GM18502 (cell line): ENCODE measurements at regions not wholly inside any gene's neighbourhood (a gene's known extent, or its start where the extent isn't known, plus 50 kb on each side); places are given as distances from the start of the nearest gene placed in this dataset.
"Not testable (repeated sequence)": the region's sequence is repeated elsewhere in the genome, so short reads cannot be mapped to it uniquely, and the experiment has no call there.

ENCODE experiments used
- ATAC-seq: cut with Tn5 transposase; IDR thresholded peaks from one replicate; pipeline ENCODE4 v1.9.1; 2021; ENCODE audit warnings: mild to moderate bottlenecking; ENCODE audit not compliant: unreplicated experiment, poor library complexity

DNA sequence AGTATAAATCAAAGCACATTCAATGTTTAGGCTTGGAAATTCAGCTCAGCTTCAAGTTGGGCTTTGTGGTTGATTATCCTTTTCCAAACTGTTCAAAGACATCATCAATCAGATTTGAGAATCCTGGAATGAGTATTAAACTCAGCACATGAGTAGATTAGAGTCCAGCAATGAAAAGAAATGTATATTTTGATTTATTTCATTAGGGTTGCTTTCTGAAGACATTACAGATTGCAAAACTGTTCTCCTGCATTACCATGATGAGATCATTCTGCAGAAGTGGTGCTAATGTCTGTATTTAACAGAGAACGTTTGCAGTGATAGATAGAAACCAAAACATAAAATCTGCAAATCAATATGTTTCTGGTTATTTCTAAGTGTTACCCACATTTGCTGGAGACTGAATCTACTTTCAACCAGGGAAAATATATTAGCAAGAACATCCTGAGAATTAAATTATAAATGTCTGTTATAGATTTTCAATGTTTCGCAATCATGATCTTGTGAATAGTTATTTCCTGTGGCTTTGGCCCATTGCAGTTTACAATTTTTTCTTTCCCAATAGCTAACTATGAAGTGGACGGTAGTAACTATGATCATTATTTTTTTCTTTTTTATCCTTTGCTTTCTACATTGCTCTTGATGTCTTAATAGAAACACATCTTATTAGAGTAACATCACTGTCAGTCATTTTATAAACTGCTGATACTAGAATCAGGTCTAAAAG lies 1125.7 kb upstream of the GOT2 start:
- ATAC-seq, result no peak

DNA sequence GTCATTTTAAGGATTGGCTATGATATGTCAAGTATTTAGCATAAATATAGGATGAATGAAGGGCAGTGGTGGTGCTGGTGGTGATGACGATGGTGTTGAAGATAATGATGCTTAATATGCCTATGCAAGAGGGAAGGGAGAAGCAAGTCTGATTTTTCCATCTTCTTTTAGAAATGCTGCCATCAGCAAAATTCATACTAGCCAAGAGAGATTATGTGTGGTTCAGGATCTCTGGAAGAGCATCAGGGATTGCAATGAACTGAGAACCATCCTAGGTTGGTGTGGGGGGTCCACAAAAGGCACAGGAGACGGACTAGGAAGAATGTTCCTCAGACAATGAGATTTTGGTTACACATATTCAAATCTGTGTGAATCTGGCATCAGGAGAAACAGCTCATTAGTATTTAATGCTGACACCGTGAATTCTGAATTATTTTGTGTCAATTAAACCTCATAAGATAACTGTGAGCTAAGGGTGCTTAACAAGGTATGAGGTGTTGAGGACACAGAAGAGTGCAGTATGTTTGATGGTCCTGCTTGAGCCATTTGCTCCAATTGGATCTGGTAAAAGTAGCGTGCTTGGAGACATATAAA lies 1120.8 kb upstream of the GOT2 start:
- ATAC-seq, result no peak

DNA sequence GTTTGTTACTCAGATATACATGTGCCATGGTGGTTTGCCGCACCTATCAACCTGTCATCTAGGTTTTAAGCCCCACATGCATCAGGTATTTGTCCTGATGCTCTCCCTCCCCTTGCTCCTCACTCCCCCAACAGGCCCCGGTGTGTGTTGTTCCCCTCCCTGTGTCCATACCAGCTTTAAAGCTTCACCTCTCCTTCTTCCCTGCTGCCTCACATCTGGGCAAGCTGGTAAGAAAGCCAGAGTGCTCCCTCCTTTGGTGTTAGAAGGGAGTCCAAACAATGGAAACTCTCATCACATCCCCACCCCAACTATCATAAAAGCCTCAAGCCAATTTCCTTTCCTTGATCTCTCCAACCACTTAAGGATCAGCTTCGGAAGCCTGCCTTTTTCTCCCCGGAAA lies 1115.6 kb upstream of the GOT2 start:
- no peak for ATAC-seq

DNA sequence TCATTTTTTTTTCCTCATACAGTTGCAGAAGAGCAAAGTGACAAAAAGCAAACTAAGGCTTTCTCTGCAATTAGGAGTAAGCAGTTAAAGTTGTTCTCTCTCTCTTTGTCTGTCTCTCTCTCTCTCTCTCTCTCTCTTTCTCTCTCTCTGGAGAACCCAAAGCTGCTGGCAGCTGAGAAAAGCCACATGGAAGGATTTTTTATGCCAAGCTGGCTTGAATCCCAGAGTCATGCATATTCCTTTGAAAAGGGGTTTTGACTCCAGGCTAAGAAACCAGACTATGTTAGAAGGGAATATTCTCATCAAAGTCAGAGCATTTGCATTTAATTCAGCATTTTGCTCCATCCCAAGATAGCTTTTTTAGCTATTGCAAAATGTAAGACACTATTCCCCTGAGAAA lies 1114.2 kb upstream of the GOT2 start:
- no peak for ATAC-seq

DNA sequence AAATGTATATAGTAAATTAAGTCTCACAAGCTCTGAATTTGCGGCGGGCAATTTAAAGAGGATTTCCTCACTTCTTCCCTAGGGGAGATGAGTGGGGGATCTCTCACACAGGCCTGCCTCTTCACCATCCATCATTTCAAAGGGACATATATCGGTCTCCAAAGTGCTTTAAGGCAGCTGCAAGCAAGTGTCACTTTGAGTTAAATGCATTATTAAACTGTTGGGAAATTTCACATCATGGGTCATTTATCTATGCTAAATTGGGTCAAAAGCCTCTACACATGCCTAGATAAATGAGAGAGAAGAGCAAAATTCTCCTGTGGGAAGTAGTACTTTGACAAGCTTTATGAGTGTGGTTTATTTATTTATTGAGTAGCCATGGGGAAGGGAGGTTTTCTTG lies 1106.1 kb upstream of the GOT2 start:
- ATAC-seq, result no peak

DNA sequence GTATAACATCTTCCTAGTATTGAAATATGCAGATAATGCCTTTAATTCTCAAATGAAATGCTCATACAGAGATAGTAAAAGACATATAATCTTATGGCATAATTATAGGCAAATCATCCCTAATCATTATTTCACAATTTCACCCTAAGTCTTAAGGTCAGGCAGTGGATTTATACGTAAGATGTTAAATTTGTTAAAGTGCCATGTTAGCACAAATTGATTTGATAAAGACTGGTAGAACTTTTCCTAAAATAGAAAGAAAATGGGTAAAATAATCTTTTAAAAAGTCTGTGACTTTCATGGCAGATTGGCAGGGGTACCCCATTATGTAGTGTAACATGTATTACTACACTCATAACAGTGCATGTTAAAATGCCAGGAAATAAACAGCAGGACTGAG lies 1092.7 kb upstream of the GOT2 start:
- ATAC-seq, result no peak

DNA sequence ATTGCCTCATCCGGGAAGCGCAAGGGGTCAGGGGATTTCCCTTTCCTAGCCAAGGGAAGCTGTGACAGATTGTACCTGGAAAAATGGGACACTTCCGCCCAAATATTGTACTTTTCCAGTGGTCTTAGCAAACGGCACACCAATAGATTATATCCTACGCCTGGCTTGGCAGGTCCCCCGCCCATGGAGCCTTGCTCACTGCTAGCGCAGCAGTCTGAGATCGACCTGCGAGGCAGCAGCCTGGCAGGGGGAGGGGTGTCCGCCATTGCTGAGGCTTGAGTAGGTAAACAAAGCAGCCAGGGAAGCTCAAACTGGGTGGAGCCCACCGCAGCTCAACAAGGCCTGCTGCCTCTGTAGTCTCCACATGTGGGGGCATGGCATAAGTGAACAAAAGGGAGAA lies 1075.4 kb upstream of the GOT2 start:
- ATAC-seq, result not testable (repeated sequence)

DNA sequence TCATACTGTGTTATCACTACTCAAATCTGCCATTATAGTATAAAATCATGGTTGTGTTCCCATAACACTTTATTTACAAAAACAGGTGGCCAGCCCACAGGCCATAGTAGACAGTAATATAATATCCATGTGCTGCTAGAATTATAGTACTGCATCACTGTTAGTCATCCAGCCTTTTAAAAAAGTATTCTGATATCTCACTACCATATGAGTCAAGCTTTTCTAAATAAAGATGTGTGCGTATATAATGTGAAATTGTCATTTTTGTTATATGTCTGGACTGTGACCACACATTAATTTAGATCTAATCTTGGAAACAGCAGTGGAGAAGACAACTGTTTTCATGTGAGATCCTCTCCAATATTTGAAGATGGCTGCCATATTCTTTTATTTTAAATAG lies 1049.1 kb upstream of the GOT2 start:
- no peak for ATAC-seq

DNA sequence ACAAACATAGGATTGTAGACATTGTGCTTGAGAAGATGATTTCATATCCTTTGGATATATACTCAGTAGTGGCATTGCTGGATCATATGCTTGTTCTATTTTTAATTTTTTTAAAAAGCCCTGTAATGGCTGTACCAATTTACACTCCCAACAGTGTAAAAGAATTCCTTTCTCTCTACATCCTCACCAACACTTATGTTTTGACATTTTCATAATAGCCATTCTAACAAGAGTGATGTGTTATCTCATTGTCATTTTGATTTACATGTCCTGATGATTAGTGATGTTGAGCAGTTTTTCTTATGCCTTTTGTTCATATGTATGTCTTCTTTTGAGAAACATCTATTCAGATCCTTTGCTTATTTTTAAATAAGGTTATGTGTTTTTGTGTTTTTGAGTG lies 1039.2 kb upstream of the GOT2 start:
- ATAC-seq, result no peak

DNA sequence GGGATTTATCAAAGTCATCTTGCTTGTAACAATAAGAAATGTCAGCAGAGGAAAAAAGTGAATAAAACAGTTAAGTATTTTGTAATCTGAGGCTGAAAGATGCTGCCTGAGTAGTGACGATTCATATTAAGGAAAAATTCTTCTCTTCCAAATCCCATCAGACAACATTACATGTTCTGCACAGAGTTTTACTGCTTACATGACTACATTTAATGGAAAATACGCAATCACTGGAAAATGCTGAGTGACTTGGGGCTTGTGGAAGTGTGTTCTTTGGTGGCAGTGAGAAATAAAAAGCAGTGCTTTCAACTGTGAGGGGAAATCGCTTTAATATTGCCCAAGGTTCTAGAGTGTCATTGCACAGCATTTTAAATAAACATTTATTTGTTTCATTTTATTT lies 1025.2 kb upstream of the GOT2 start:
- no peak for ATAC-seq

DNA sequence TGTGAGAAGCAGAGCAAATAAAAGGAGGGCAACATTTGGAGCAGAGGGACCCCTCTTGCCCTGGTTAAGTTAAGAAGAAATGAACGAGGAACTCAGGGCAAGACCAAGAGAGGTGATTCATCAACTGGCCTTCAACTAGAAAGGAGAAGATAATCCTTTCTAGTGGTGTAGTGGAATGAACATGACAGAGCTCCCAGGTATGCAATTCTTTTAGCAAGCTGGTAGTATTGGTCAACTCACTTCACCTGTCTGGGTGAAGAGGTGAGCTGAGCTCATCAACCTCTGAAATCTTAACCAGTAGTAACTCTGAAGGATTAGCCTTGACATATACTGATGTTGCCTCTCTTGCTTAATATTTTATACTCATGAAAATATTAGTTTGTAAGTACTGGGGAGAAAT lies 1024.7 kb upstream of the GOT2 start:
- ATAC-seq, result no peak

DNA sequence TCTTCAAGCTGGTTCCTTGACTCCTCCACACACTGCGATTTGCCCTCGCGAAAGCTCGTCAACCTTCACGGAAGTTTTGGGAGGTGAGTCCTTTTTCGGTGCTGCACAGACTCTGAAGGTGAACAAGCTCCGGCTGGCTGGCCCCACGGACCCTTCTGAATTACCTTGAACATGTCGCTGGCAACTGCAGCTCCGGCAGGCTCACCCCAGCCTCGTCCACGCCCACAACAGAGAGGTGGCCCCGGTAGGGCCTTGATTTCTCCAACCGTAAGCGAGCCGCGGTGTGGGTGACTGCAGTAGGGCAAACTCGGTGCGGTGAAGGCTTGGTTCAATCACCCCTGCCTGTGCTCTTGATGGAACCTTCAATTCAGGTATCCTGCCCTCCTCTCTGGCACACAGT lies 1020.7 kb upstream of the GOT2 start:
- ATAC-seq, result no peak

DNA sequence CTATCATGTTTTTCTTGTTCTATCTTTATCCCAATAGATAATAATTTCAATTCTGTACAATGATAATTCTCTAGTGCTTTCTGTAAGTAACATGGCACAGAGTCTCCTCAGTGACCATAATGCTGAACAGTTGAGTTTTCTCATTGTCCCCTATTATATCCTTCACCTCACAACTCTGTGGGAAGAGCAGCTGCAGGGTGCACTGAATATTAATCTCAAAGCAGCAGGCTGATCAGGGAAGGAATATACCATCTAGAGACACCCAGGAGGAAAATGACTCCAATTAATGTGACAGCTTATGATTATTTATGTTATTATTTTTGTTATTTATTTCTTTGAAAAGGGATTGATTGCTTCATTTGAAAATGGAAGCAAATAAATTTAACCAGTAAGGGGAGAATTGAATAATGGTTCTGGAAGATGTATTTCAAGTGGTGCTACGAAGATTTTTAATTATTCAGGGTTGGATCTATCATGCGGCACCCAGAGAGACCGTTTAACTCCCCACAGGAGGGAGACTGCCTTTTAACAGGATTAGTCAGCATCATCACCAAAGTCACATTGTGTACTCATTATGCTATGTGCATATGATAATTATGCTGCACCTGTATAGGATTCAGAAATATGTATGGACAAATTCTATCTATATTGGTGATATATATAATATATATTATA lies 1015.7 kb upstream of the GOT2 start:
- no peak for ATAC-seq

DNA sequence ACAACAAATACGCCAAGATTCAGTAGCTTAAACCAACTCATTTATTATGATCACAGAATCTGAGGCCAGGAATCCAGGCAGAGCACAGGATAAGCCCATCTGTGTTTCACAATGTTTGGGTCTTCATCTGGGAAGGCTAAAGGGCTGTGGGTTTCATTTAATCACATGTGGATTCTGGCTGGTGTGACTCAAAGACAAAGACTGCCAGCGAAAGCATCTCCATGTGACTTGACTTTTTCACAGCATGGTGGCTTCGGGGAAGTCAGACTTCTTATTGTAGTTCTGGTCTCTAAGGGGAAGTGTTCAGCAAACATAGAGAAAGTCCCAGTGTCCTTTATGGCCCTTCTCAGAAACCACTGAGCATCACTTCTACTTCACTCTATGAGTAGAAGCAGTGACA lies 1014.4 kb upstream of the GOT2 start:
- ATAC-seq, result no peak

DNA sequence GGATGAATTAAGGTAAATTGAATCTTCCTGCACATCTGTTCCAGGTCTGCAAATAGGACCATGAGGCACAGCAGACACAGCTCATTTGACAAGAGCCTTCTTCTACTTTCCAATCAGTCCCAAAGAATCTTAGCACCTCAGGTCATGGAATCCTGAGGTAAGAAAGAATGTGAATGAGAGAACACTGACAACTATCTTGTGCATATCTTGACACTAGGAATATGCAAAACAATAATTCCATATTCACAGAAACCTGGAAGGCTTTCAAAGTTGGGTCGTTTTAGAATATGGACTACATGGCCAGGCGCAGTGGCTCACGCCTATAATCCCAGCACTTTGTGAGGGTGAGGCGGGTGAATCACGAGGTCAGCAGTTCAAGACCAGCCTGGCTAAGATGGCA lies 1009.4 kb upstream of the GOT2 start:
- no peak for ATAC-seq

DNA sequence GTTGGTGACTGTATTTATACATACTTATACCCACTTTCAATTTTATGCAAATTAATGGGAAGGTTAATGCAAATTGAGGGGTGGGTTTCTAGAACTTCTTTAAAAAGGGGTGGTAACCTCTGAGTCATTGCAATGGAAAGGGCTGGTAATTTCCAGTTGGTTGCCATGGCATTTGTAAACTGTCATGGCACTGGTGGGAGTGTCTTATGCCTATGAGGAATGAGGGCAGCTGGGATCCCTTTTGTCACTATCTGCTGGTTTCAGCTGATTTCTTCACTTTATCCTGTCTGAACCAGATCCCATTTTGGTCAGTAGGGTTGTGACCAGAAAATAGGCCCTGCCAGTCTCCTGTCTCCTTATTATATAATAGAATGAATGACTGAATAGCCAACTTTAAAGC lies 1006.7 kb upstream of the GOT2 start:
- no peak for ATAC-seq

DNA sequence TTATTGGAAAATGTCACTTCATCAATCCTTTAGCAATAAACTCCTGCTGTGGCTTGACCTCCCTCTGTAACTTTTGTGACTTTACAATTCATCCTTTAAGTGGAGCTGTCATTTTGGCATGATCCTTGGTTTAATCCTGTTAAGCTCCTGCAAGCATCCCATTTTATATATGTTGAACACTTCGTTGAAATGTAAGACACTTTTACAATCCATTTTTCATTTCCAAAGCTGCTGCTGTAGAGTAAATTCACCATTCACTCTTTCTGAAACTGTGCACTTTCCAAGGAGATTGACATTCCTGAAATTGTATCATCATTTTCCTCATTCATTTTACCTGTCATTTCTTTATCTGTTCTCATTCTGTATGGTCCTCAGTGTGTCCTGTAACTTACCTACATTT lies 1003.2 kb upstream of the GOT2 start:
- no peak for ATAC-seq

DNA sequence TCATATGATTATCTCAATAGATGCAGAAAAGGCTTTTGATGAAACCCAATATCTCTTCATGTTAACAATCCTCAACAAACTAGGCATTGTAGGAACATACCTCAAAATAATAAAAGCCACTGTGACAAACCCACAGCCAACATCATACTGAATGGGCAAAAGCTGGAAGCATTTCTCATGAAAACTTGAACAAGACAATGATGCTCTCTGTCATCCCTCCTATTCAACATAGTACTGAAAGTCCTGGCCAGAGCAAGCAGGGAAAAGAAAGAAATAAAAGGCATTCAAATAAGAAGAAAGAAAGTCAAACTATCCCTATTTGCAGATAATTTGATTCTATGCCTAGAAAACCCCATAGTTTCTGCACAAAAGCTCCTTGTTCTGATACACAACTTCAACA lies 999.2 kb upstream of the GOT2 start:
- ATAC-seq, result no peak

DNA sequence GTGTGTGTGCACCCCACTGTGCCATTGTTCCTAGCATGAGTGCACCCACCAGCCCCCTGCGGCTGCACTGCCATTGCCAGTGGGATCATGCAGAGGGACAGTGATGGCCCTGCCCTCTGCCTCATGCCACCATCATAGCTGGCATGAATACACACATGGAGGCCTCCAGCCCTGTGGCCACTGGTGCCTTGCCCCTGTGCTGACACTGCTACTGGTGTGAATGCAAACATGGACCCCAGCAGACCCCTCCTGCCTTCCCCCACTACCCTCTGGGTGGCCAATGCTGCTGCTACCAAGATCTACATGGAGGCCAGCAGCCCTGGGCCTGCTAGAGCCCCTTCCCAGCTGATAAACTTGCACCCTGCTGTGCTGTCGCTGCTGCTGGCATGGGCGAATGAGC lies 995.5 kb upstream of the GOT2 start:
- no peak for ATAC-seq

DNA sequence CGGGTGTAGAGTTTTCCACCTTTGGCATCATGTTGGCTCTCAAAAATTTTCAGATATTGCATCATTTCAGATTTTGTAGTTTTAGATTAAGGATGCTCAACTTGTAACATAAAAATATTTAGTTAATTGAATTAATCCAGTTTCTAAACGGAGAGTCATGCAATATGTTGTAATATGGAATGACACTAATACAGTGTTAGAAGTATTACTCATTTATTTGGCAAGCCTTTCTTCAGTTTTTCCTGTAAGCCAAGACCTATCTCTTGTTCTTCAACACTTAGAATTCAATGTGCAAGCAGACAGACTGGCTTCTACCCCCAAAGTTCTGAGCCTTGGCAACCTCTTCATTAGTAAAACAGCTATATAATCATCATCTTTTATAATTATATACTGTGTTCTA lies 985.0 kb upstream of the GOT2 start:
- no peak for ATAC-seq

DNA sequence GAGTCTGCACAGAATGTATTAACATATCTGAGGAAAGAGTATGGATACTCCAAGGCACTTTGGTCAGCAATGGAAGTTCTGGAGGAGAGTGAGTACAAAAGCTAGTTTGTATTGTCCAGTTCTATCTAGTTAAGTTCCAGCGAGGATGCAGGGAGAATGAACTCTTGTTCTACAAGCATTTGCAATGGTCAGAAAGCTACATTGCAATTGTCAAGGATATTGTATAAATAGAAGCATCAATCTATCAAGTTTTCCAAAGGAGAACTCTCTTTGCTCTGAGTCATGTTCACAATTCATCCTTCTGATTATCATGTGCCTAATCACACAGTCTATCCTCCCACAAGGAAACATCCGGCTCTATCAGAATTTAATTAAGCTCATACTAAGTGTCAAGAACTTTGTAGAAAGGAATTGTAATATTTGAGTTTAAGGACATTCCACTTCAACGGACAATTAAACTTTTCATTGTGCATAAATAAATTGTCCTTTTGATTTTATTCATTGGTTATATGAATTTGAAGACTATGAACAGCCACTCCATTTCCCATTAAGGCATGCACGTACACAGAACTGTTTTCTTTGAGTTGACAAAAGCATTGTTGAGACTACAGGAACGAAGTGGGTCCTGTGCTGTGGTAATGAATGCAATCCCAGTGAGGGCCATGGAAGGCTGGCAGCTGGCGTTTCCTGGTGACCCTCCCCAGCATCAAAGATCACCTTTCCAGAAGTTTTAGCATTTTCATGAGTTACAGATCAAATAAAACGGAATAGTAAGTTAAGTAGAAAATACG lies 973.5 kb upstream of the GOT2 start:
- ATAC-seq, result no peak
